Activated naive CD8-positive, alpha-beta T cell treated with anti-CD3 and anti-CD28 coated beads, Interleukin-2, amount 10 ng/mL, durations not matched to agents 7 days and 5 days (primary cell): ENCODE measurements at regions not wholly inside any gene's neighbourhood (a gene's known extent, or its start where the extent isn't known, plus 50 kb on each side); places are given as distances from the start of the nearest gene placed in this dataset.

Experiments used
- ATAC-seq: fragments of 150-1000 bp; cut with Tn5 transposase; one replicate; pipeline ENCODE4 v1.10.0; 2021; ENCODE audit warnings: low read depth, moderate library complexity
- POLR2A ChIA-PET: fragments of 350-600 bp; sonication (Branson Sonifier 250); formaldehyde crosslinking; loops from one replicate; lab custom pipeline; 2021; ENCODE audit warnings: antibody characterized with exemption; lab: Charles Lee
- DNase-seq: peaks from one replicate; pipeline ENCODE4 v3.0.0; 2021
- H3K27ac Mint-ChIP-seq: one replicate; pipeline ENCODE4 v1.8.0; 2022; ENCODE audit warnings: mild to moderate bottlenecking, mixed read lengths
- H3K27me3 Mint-ChIP-seq: one replicate; pipeline ENCODE4 v1.8.0; 2022; ENCODE audit warnings: mild to moderate bottlenecking, moderate library complexity, mixed read lengths
- H3K36me3 Mint-ChIP-seq: one replicate; pipeline ENCODE4 v1.8.0; 2021; ENCODE audit warnings: mild to moderate bottlenecking, mixed read lengths
- H3K4me1 Mint-ChIP-seq: one replicate; pipeline ENCODE4 v1.8.0; 2021; ENCODE audit warnings: mixed read lengths
- H3K4me3 Mint-ChIP-seq: one replicate; pipeline ENCODE4 v1.8.0; 2022; ENCODE audit warnings: mild to moderate bottlenecking, moderate library complexity, mixed read lengths
- H3K9me3 Mint-ChIP-seq: one replicate; pipeline ENCODE4 v1.8.0; 2021; ENCODE audit warnings: mixed read lengths

GRCh38 chr12:58541300-58541690 lies 379.0 kb downstream of the LRIG3 start:
- H3K4me1 Mint-ChIP-seq: no peaks in the 10 kb centered on the region
- DNase-seq (no peak), ATAC-seq (no peak)
- H3K27me3 Mint-ChIP-seq: peaks cover 4% of the 10 kb centered on the region
- no peak overlapping the region for H3K27ac Mint-ChIP-seq
- no peaks in the 10 kb centered on the region for H3K36me3 Mint-ChIP-seq
- no peaks in the 10 kb centered on the region for H3K9me3 Mint-ChIP-seq
- POLR2A ChIA-PET: no interaction called here
- no peak overlapping the region for H3K4me3 Mint-ChIP-seq

- DNase-seq (no peak), ATAC-seq (no peak)
- POLR2A ChIA-PET: no interaction called here
- Mint-ChIP-seq H3K27me3 (peaks cover 4% of the 10 kb centered on the region), H3K9me3 (no peaks in the 10 kb centered on the region), H3K4me1 (no peaks in the 10 kb centered on the region), H3K27ac (no peak overlapping the region), H3K36me3 (no peaks in the 10 kb centered on the region), H3K4me3 (no peak overlapping the region)
These were observed 376.0 kb downstream of the LRIG3 start for GRCh38 chr12:58544281-58544680.

- Mint-ChIP-seq H3K27me3 (peaks cover 4% of the 10 kb centered on the region), H3K36me3 (no peaks in the 10 kb centered on the region), H3K4me3 (no peak overlapping the region), H3K27ac (no peak overlapping the region), H3K4me1 (no peaks in the 10 kb centered on the region), H3K9me3 (no peaks in the 10 kb centered on the region)
- no peak for DNase-seq
- ATAC-seq: no peak
- POLR2A ChIA-PET: no interaction called here
These were observed 373.1 kb downstream of the LRIG3 start for GRCh38 chr12:58547217-58547616.

DNA sequence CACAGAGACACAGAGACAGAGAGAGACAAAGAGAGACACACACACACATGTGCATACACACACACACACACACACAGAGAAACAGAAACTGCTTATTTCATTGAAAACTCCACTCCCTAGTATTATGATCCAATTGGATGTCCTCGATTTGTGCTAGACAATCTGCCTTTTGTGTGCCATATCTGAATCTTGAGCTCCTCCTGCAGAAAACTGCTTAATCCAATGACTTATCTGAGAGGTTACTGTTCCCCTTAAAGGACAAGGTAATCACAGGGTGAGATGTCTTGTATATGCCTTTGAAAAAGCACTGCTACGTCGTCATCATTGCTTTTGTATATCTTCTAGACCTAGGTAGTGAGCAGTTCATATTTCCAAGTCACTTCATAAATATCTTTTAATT lies 371.5 kb downstream of the LRIG3 start:
- no peak overlapping the region for H3K27ac Mint-ChIP-seq
- peaks cover 4% of the 10 kb centered on the region for H3K27me3 Mint-ChIP-seq
- H3K36me3 Mint-ChIP-seq: no peaks in the 10 kb centered on the region
- no peaks in the 10 kb centered on the region for H3K4me1 Mint-ChIP-seq
- ATAC-seq (no peak), DNase-seq (no peak)
- POLR2A ChIA-PET: no interaction called here
- H3K4me3 Mint-ChIP-seq: no peak overlapping the region
- no peaks in the 10 kb centered on the region for H3K9me3 Mint-ChIP-seq

- Mint-ChIP-seq H3K9me3 (no peaks in the 10 kb centered on the region), H3K4me3 (no peak overlapping the region), H3K27me3 (no peaks in the 10 kb centered on the region), H3K4me1 (no peaks in the 10 kb centered on the region), H3K27ac (no peak overlapping the region), H3K36me3 (no peaks in the 10 kb centered on the region)
- ATAC-seq (no peak), DNase-seq (no peak)
- POLR2A ChIA-PET: no interaction called here
These were observed 365.7 kb downstream of the LRIG3 start for GRCh38 chr12:58554522-58555157.

DNA sequence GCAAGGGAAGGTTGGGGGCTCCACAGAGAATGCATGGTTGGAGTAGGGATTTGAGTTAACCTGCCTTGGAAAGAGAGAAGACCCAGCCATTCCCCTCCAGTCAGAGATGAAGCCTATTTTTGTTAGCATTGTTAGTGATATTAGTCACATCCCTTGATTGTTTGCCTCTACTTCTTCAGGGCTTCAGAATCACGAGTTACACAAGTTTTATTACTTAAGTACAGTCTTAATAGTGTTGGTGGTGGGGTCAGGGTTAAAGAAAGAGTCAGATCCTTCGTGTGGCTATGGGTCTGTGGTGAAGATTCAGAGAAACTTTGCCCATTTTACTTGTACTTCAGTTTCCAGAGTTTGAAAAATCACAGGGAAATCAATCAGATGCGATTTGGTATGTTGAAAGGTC lies 363.1 kb downstream of the LRIG3 start:
- H3K36me3 Mint-ChIP-seq: no peaks in the 10 kb centered on the region
- no peak overlapping the region for H3K4me3 Mint-ChIP-seq
- H3K27ac Mint-ChIP-seq: no peak overlapping the region
- H3K9me3 Mint-ChIP-seq: no peaks in the 10 kb centered on the region
- no peaks in the 10 kb centered on the region for H3K4me1 Mint-ChIP-seq
- DNase-seq (no peak), ATAC-seq (no peak)
- no peaks in the 10 kb centered on the region for H3K27me3 Mint-ChIP-seq
- POLR2A ChIA-PET: no interaction called here

DNA sequence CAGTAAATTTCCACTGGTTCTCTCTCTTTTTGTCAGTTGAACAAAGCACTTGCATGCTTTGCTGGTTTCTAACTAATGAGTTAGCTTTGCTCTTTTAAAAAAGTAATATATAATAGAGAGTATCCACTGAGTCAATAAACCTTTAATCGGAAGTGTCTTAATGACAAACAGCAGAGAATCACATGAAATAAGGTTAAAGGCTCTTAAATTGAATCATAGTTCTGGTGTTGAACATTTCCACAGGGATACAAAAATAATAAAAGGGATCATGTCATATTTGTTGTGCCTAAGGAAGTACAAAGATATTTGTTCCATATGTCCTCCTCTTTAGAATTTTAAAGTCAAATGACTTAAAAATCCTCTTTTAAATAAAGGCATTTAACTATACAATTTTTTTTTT lies 362.6 kb downstream of the LRIG3 start:
- no peak overlapping the region for H3K27ac Mint-ChIP-seq
- no peaks in the 10 kb centered on the region for H3K9me3 Mint-ChIP-seq
- POLR2A ChIA-PET: no interaction called here
- no peak overlapping the region for H3K4me3 Mint-ChIP-seq
- no peaks in the 10 kb centered on the region for H3K36me3 Mint-ChIP-seq
- no peaks in the 10 kb centered on the region for H3K4me1 Mint-ChIP-seq
- no peak for ATAC-seq
- no peaks in the 10 kb centered on the region for H3K27me3 Mint-ChIP-seq
- DNase-seq: no peak

DNA sequence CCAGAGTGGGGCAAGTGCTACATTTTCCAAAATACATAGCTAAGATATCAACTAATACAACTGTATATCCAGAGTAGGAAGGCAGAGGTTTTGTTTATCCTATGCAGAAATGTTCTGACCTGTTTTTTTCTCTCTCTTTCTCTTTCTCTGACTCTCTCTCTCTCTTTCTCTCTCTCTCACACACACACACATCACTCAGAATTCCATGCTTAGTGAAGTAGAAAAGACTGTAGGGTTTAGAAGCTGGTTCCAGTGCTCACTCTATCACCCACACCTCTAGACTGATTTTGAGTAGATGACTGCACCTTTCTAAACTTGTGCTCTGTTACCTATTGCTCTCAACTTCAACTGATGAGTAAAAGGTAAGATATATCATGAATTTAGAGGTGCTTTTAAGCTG lies 356.7 kb downstream of the LRIG3 start:
- POLR2A ChIA-PET: no interaction called here
- Mint-ChIP-seq H3K27me3 (no peaks in the 10 kb centered on the region), H3K4me3 (no peak overlapping the region), H3K27ac (no peak overlapping the region), H3K4me1 (no peaks in the 10 kb centered on the region), H3K9me3 (no peaks in the 10 kb centered on the region), H3K36me3 (no peaks in the 10 kb centered on the region)
- no peak for ATAC-seq
- DNase-seq: no peak

DNA sequence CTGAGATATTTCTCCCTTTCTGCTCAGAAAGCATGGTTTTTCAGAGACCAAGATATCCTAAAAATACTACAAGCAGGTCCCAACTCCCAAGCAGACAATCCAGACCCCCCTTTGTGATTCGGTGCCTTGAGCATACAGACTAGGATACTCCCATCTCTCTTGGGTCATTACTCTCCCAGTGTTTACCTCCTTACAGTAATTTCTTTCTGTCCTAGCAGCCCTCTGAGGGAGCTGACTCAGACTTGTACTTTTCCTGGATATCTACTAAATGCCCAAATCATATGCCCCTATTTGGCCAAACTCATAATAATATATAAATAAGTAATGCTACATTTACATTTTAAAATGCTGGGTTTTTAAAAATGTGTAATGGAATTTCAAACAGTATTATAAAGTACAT lies 355.6 kb downstream of the LRIG3 start:
- no peaks in the 10 kb centered on the region for H3K4me1 Mint-ChIP-seq
- H3K36me3 Mint-ChIP-seq: no peaks in the 10 kb centered on the region
- H3K4me3 Mint-ChIP-seq: no peak overlapping the region
- DNase-seq (no peak), ATAC-seq (no peak)
- H3K9me3 Mint-ChIP-seq: no peaks in the 10 kb centered on the region
- POLR2A ChIA-PET: no interaction called here
- no peaks in the 10 kb centered on the region for H3K27me3 Mint-ChIP-seq
- no peak overlapping the region for H3K27ac Mint-ChIP-seq

DNA sequence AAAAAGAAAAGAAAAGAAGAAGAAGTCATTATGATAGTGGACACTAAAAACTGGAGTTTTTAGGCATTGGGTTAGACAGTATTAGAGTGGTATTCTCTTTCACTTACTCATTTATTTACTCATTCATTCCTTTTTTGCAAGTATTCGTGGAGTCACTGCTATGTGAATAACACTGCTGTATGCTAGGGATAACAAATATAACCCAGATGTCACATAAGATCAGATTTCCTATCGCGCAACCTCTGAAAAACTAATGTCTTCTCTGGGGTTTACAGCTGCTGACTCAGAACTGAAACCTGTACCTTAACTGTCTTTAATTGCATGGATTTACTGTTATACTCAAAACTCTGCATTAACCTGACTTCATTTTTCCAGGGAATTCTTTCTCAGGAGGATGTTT lies 353.7 kb downstream of the LRIG3 start:
- Mint-ChIP-seq H3K36me3 (no peaks in the 10 kb centered on the region), H3K27ac (no peak overlapping the region), H3K4me1 (no peaks in the 10 kb centered on the region), H3K4me3 (no peak overlapping the region), H3K9me3 (no peaks in the 10 kb centered on the region), H3K27me3 (no peaks in the 10 kb centered on the region)
- POLR2A ChIA-PET: no interaction called here
- no peak for DNase-seq
- no peak for ATAC-seq

DNA sequence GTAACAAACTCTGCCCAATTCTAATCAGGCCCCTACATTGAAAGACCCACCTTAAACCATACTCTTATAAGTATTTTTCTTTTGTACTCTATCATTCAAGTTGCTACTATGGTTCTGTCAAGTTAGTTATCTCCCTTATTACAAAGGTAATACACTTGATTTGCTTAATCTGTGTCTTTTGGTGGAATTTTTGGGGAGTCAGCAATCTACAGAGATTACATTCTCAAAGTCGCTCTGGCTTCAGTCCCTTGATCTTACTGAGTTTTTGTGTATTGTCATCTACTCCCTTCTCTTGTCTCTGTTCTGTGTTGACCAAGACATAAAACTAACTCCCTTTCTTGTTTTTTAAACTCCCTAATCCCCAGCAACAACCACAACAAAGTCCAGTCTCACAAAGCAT lies 353.1 kb downstream of the LRIG3 start:
- Mint-ChIP-seq H3K4me3 (no peak overlapping the region), H3K27me3 (no peaks in the 10 kb centered on the region)
- ATAC-seq: no peak

DNA sequence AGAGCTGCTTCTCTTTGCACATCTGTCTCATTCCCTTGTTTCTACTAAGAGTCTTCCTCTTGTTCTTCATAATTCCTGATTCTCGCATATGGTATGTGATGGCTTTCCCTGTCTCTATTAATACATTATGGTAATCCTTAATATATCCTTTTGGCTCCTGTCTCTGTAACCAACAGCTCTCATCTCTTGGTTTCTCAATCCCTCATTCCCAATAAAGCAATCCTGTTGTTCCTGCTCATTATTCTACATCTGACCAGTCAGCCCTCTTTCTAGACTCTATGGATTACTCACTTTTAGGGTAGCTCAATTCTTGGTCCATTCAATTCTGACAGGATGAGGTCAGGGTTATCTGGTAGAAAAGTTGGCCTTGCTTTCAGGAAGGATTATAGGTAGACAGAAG lies 349.9 kb downstream of the LRIG3 start:
- Mint-ChIP-seq H3K27me3 (no peaks in the 10 kb centered on the region), H3K4me3 (no peak overlapping the region), H3K4me1 (no peaks in the 10 kb centered on the region), H3K27ac (no peak overlapping the region), H3K9me3 (no peaks in the 10 kb centered on the region), H3K36me3 (no peaks in the 10 kb centered on the region)
- POLR2A ChIA-PET: no interaction called here
- no peak for ATAC-seq
- DNase-seq: no peak

More for the DNA sequence above, 353.1 kb downstream of the LRIG3 start:
- POLR2A ChIA-PET: no interaction called here
- Mint-ChIP-seq H3K36me3 (no peaks in the 10 kb centered on the region), H3K9me3 (no peaks in the 10 kb centered on the region), H3K4me1 (no peaks in the 10 kb centered on the region), H3K27ac (no peak overlapping the region)
- DNase-seq: no peak

GRCh38 chr12:58575256-58575655 lies 345.0 kb downstream of the LRIG3 start:
- no peaks in the 10 kb centered on the region for H3K27me3 Mint-ChIP-seq
- H3K9me3 Mint-ChIP-seq: no peaks in the 10 kb centered on the region
- H3K4me1 Mint-ChIP-seq: no peaks in the 10 kb centered on the region
- H3K27ac Mint-ChIP-seq: no peak overlapping the region
- POLR2A ChIA-PET: no interaction called here
- DNase-seq (no peak), ATAC-seq (no peak)
- H3K36me3 Mint-ChIP-seq: no peaks in the 10 kb centered on the region
- no peak overlapping the region for H3K4me3 Mint-ChIP-seq

DNA sequence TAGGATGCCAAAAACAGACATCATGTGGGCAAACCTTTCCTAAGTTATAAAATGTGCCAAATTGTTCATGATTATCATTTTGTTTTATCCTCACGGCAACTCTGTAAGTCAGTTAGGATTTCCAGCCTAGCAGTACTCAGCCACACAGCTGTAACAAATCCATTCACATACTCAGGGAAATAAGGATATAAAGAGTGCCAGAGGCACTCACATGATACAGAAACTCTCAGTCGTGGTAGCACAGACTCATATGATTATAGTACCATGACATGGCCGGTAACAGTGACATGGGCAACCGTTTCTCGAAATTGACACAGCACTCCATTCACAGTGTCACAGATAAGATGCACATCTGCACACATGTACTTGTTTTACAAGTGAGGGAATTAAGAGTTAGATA lies 344.2 kb downstream of the LRIG3 start:
- no peaks in the 10 kb centered on the region for H3K36me3 Mint-ChIP-seq
- no peaks in the 10 kb centered on the region for H3K27me3 Mint-ChIP-seq
- ATAC-seq (no peak), DNase-seq (no peak)
- POLR2A ChIA-PET: no interaction called here
- H3K4me1 Mint-ChIP-seq: no peaks in the 10 kb centered on the region
- no peaks in the 10 kb centered on the region for H3K9me3 Mint-ChIP-seq
- no peak overlapping the region for H3K27ac Mint-ChIP-seq
- no peak overlapping the region for H3K4me3 Mint-ChIP-seq

DNA sequence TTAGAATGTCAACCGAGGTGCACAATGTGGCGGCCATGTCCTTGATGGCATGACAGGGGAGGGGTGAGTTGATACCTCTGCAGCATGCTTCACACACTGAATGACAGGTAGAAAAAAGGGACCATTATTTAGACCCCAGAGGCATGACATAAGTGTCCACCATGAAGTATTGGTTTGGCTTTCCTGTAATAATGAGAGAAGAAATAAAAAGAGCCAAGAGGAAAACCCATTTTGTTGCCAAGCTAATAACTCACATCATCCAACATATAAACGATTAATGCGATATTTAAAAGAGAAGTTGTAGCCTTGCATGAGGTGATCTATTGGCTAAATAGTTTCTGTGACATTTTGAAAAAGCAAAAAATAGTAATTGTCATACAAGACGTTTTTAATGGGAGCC lies 343.4 kb downstream of the LRIG3 start:
- ATAC-seq: no peak

More for the DNA sequence above, 343.4 kb downstream of the LRIG3 start:
- POLR2A ChIA-PET: no interaction called here
- Mint-ChIP-seq H3K36me3 (no peaks in the 10 kb centered on the region), H3K4me1 (no peaks in the 10 kb centered on the region), H3K27me3 (no peaks in the 10 kb centered on the region), H3K9me3 (no peaks in the 10 kb centered on the region), H3K27ac (no peak overlapping the region), H3K4me3 (no peak overlapping the region)
- DNase-seq: no peak
